IMR-90 (cell line): ENCODE measurements at regions not wholly inside any gene's neighbourhood (a gene's known extent, or its start where the extent isn't known, plus 50 kb on each side); places are given as distances from the start of the nearest gene placed in this dataset.

Source experiments
- ATAC-seq: fragments of 200-7000 bp; cut with Tn5 transposase; 2 replicates; pipeline ENCODE4 v1.9.1; 2020; ENCODE audit warnings: low read depth, mild to moderate bottlenecking, moderate library complexity
- BruUV-seq: library from RNA; stranded (reverse); fragments of 400-500 nt; replicated peaks from 2 replicates; lab custom pipeline; 2021; lab: Mats Ljungman, UMichigan
- CTCF ChIA-PET: fragments of 300-600 bp; formaldehyde crosslinking; extraction: SDS; loops from one replicate; lab custom pipeline; 2021; ENCODE audit warnings: antibody characterized with exemption; lab: Yijun Ruan, JAX
- POLR2A ChIA-PET: fragments of 300-600 bp; sonication (Branson Sonifier 250); formaldehyde crosslinking; loops from one replicate; lab custom pipeline; 2022; ENCODE audit warnings: antibody characterized with exemption; ENCODE audit not compliant: unreplicated experiment; lab: Charles Lee
- DNase-seq: peaks from one replicate; pipeline ENCODE4 v3.0.0; 2013
- H2AFZ ChIP-seq: replicated peaks from 2 replicates; pipeline ENCODE3; 2013; ENCODE audit warnings: low read length, mild to moderate bottlenecking; ENCODE audit not compliant: poor library complexity
- H2AK5ac ChIP-seq: 2 replicates; pipeline ENCODE4 v1.6.1; 2013; ENCODE audit warnings: low read depth, low read length, inconsistent platforms
- H2AK9ac ChIP-seq: replicated peaks from 2 replicates; pipeline ENCODE3; 2013; ENCODE audit warnings: mild to moderate bottlenecking, low read depth, low read length, moderate library complexity; ENCODE audit not compliant: poor library complexity
- H2BK120ac ChIP-seq: 2 replicates; pipeline ENCODE4 v1.6.1; 2013; ENCODE audit warnings: low read depth, low read length, inconsistent platforms
- H2BK15ac ChIP-seq: 3 replicates; pipeline ENCODE4 v1.6.1; 2013; ENCODE audit warnings: low read depth, low read length, inconsistent platforms
- H2BK20ac ChIP-seq: 2 replicates; pipeline ENCODE4 v1.6.1; 2013; ENCODE audit warnings: low read depth, mild to moderate bottlenecking, inconsistent platforms, low read length, moderate library complexity
- H2BK5ac ChIP-seq: 2 replicates; pipeline ENCODE4 v1.6.1; 2013; ENCODE audit warnings: mild to moderate bottlenecking, low read depth, low read length, inconsistent platforms; ENCODE audit not compliant: poor library complexity, severe bottlenecking
- H3K14ac ChIP-seq: replicated peaks from 2 replicates; pipeline ENCODE4 v1.6.1; 2013; ENCODE audit warnings: low read depth, low read length, inconsistent platforms
- H3K18ac ChIP-seq: 2 replicates; pipeline ENCODE4 v1.6.1; 2013; ENCODE audit warnings: low read depth, low read length, control low read depth
- H3K23ac ChIP-seq: 2 replicates; pipeline ENCODE4 v1.6.1; 2013; ENCODE audit warnings: low read depth, low read length, inconsistent platforms
- H3K27ac ChIP-seq: 2 replicates; pipeline ENCODE4 v1.5.1; 2013; ENCODE audit warnings: mild to moderate bottlenecking, control low read depth, low read length; ENCODE audit not compliant: insufficient read depth
- H3K27me3 ChIP-seq: 2 replicates; pipeline ENCODE4 v1.6.1; 2013; ENCODE audit warnings: low read length; ENCODE audit not compliant: control insufficient read depth, insufficient read depth
- H3K36me3 ChIP-seq: 2 replicates; pipeline ENCODE4 v1.6.1; 2013; ENCODE audit warnings: low read length, mixed read lengths; ENCODE audit not compliant: control insufficient read depth, insufficient read depth
- H3K4ac ChIP-seq: 2 replicates; pipeline ENCODE4 v1.6.1; 2013; ENCODE audit warnings: low read depth, low read length, inconsistent platforms
- H3K4me1 ChIP-seq: 2 replicates; pipeline ENCODE4 v1.6.1; 2013; ENCODE audit warnings: low read length, mixed read lengths; ENCODE audit not compliant: control insufficient read depth, insufficient read depth
- H3K4me2 ChIP-seq: 2 replicates; pipeline ENCODE4 v1.6.1; 2013; ENCODE audit warnings: low read depth, mild to moderate bottlenecking, control low read depth, low read length, moderate library complexity
- H3K4me3 ChIP-seq: 2 replicates; pipeline ENCODE4 v1.5.1; 2013; ENCODE audit warnings: low read depth, mild to moderate bottlenecking, control low read depth, low read length, moderate library complexity; ENCODE audit not compliant: insufficient read depth
- H3K56ac ChIP-seq: 2 replicates; pipeline ENCODE4 v1.6.1; 2013; ENCODE audit warnings: low read length, inconsistent platforms; ENCODE audit not compliant: insufficient read depth; ENCODE audit errors: extremely low read depth
- H3K79me1 ChIP-seq, 2 experiments: 2 replicates each; pipeline ENCODE4 v1.6.1; 2013; ENCODE audit warnings: low read length in 2 of 2, inconsistent platforms in 1 of 2, low read depth in 1 of 2
- H3K9ac ChIP-seq: 2 replicates; pipeline ENCODE4 v1.6.1; 2013; ENCODE audit warnings: low read depth, low read length, control low read depth
- H3K9me1 ChIP-seq: 2 replicates; pipeline ENCODE4 v1.6.1; 2013; ENCODE audit warnings: low read length, inconsistent platforms; ENCODE audit not compliant: insufficient read depth
- H3K9me3 ChIP-seq: 2 replicates; pipeline ENCODE4 v1.6.1; 2013; ENCODE audit warnings: low read length; ENCODE audit not compliant: control insufficient read depth, insufficient read depth
- H4K20me1 ChIP-seq: 2 replicates; pipeline ENCODE4 v1.6.1; 2013; ENCODE audit warnings: low read length, inconsistent platforms; ENCODE audit not compliant: insufficient read depth
- H4K5ac ChIP-seq: 2 replicates; pipeline ENCODE4 v1.6.1; 2013; ENCODE audit warnings: mild to moderate bottlenecking, low read depth, low read length, control low read depth
- H4K8ac ChIP-seq, 2 experiments: 2 replicates each; pipeline ENCODE4 v1.6.1; 2013; ENCODE audit warnings: low read depth in 2 of 2, low read length in 2 of 2, control low read depth in 1 of 2, inconsistent platforms in 1 of 2
- H4K91ac ChIP-seq: 2 replicates; pipeline ENCODE4 v1.6.1; 2013; ENCODE audit warnings: low read depth, low read length, inconsistent platforms; ENCODE audit not compliant: insufficient read depth
- BHLHE40 ChIP-seq: fragments of 150-350 bp; IDR thresholded peaks from 2 replicates; pipeline ENCODE4 v1.6.1; 2016; ENCODE audit warnings: mild to moderate bottlenecking, low read depth, low read length
- ELK1 ChIP-seq: fragments of 150-350 bp; IDR thresholded peaks from 2 replicates; pipeline ENCODE4 v1.6.1; 2016; ENCODE audit warnings: low read depth, mild to moderate bottlenecking, low read length, moderate library complexity, borderline replicate concordance
- MAZ ChIP-seq: IDR thresholded peaks from 2 replicates; pipeline ENCODE4 v1.6.1; 2012; ENCODE audit warnings: low read depth, mild to moderate bottlenecking, low read length, improper control_type of control experiment, moderate library complexity, borderline replicate concordance
- MXI1 ChIP-seq: IDR thresholded peaks from 2 replicates; pipeline ENCODE4 v1.6.1; 2012; ENCODE audit warnings: low read depth, mild to moderate bottlenecking, low read length, moderate library complexity, borderline replicate concordance
- NFE2L2 ChIP-seq: fragments of 150-350 bp; IDR thresholded peaks from 2 replicates; pipeline ENCODE4 v1.6.1; 2016; ENCODE audit warnings: low read depth, mild to moderate bottlenecking, low read length
- RAD21 ChIP-seq: IDR thresholded peaks from 2 replicates; pipeline ENCODE4 v1.6.1; 2012; ENCODE audit warnings: low read length, improper control_type of control experiment
- RCOR1 ChIP-seq: IDR thresholded peaks from 2 replicates; pipeline ENCODE4 v1.6.1; 2012; ENCODE audit warnings: mild to moderate bottlenecking, low read length, improper control_type of control experiment; ENCODE audit not compliant: insufficient replicate concordance
- RFX5 ChIP-seq: IDR thresholded peaks from 2 replicates; pipeline ENCODE4 v1.8.0; 2012; ENCODE audit warnings: low read depth, mild to moderate bottlenecking, low read length, moderate library complexity
- SMC3 ChIP-seq: fragments of 150-350 bp; IDR thresholded peaks from 2 replicates; pipeline ENCODE4 v1.6.1; 2016; ENCODE audit warnings: low read depth, mild to moderate bottlenecking, antibody characterized with exemption, low read length, moderate library complexity
- USF2 ChIP-seq: fragments of 150-350 bp; IDR thresholded peaks from 2 replicates; pipeline ENCODE4 v1.6.1; 2017; ENCODE audit warnings: mild to moderate bottlenecking, antibody characterized with exemption, low read length, low read depth
- WGBS, 2 experiments: methylation state at CpG; one replicate each; pipeline versions ENCODE4 v1.1.5 to v1.1.7; 2013; ENCODE audit warnings: missing lambda C conversion rate in 2 of 2; ENCODE audit not compliant: insufficient read length in 1 of 2; ENCODE audit errors: extremely low coverage in 2 of 2; 5-methylcytosine and 5-hydroxymethylcytosine counted together
- dilution Hi-C: fragments of 300-500 bp; cut with HindIII; formaldehyde crosslinking; loops from one replicate; pipeline ENCODE4 v1.14.3; 2018; ENCODE audit warnings: low sequenced_read_pairs; ENCODE audit not compliant: unreplicated experiment
- in situ Hi-C: fragments of 300-500 bp; cut with MboI; formaldehyde crosslinking; loops from 3 replicates; pipeline ENCODE4 v1.14.3; 2019; ENCODE audit warnings: low sequenced_read_pairs, inconsistent platforms, mixed read lengths
- intact Hi-C: fragments of 100-400 bp; cut with micrococcal nuclease; formaldehyde crosslinking; loops from 2 replicates; pipeline ENCODE4 v1.10.0; 2022

- in situ Hi-C loops = no loop called here
- H2AFZ ChIP-seq = no peak overlapping the region
- H4K91ac ChIP-seq = no peak overlapping the region
- no peak overlapping the region for H2AK9ac ChIP-seq
- H2BK20ac ChIP-seq = no peak overlapping the region
- H4K5ac ChIP-seq = no peak overlapping the region
- H3K23ac ChIP-seq = no peak overlapping the region
- H4K8ac ChIP-seq = no peak overlapping the region
- H2BK5ac ChIP-seq = no peak overlapping the region
- TF ChIP-seq SMC3 (no peak), USF2 (no peak), ELK1 (no peak), RCOR1 (no peak), BHLHE40 (no peak), RFX5 (no peak), MAZ (no peak), MXI1 (no peak), RAD21 (no peak), NFE2L2 (no peak)
- H3K4ac ChIP-seq = no peak overlapping the region
- H3K27ac ChIP-seq = no peak overlapping the region
- ATAC-seq (no peak), DNase-seq (no peak)
- no peaks in the 10 kb centered on the region for H4K20me1 ChIP-seq
- ChIA-PET CTCF (no interaction called here), POLR2A (interaction anchor here (0.6 kb wide), 1 partner anchor 58 kb away, joined by 8 read pairs; no protein-coding TSS in a partner anchor)
- H3K9me3 ChIP-seq = peaks cover 5% of the 10 kb centered on the region
- no peak overlapping the region for H2BK15ac ChIP-seq
- H3K79me1 ChIP-seq = no peaks in the 10 kb centered on the region
- H3K4me2 ChIP-seq = no peak overlapping the region
- dilution Hi-C loops = no loop called here
- BruUV-seq = no TSS peak
- H3K4me1 ChIP-seq = no peaks in the 10 kb centered on the region
- H3K36me3 ChIP-seq = no peaks in the 10 kb centered on the region
- WGBS, 2 experiments = no CpG with 5 or more reads among the region's 4 CpGs
- H3K14ac ChIP-seq = no peak overlapping the region
- no peak overlapping the region for H3K56ac ChIP-seq
- no peaks in the 10 kb centered on the region for H3K27me3 ChIP-seq
- intact Hi-C loops = no loop called here
- H3K9ac ChIP-seq = no peak overlapping the region
- H3K4me3 ChIP-seq = no peak overlapping the region
- no peaks in the 10 kb centered on the region for H3K9me1 ChIP-seq
- H2BK120ac ChIP-seq = no peak overlapping the region
- no peak overlapping the region for H2AK5ac ChIP-seq
- no peak overlapping the region for H3K18ac ChIP-seq
Observed at GRCh38 chr21:31445137-31445536, 101.1 kb upstream of the TIAM1 start.
